Mesenchymal stem cell (in vitro differentiated cells and primary cell): ENCODE measurements at regions not wholly inside any gene's neighbourhood (a gene's known extent, or its start where the extent isn't known, plus 50 kb on each side); places are given as distances from the start of the nearest gene placed in this dataset.
"Not testable (repeated sequence)": the region's sequence is repeated elsewhere in the genome, so short reads cannot be mapped to it uniquely, and the experiment has no call there.

Experiments
- DNase-seq: peaks from one replicate; pipeline ENCODE4 v3.0.0-alpha.2; 2013
- H2AFZ ChIP-seq: one replicate; pipeline ENCODE4 v1.6.1; 2013; ENCODE audit warnings: low read depth, mild to moderate bottlenecking, control low read depth, inconsistent platforms, low read length, moderate library complexity
- H2AK5ac ChIP-seq: 2 replicates; pipeline ENCODE4 v1.6.1; 2013; ENCODE audit warnings: low read length, moderate library complexity, mild to moderate bottlenecking, inconsistent platforms; ENCODE audit not compliant: severe bottlenecking
- H2BK120ac ChIP-seq: one replicate; pipeline ENCODE4 v1.6.1; 2013; ENCODE audit warnings: low read depth, mild to moderate bottlenecking, inconsistent platforms, low read length, moderate library complexity
- H2BK12ac ChIP-seq, 2 experiments: one replicate each; pipeline ENCODE4 v1.6.1; 2013; ENCODE audit warnings: inconsistent platforms in 2 of 2, low read length in 2 of 2, mild to moderate bottlenecking in 2 of 2, moderate library complexity in 2 of 2, control low read depth in 1 of 2
- H2BK15ac ChIP-seq: one replicate; pipeline ENCODE4 v1.6.1; 2013; ENCODE audit warnings: mild to moderate bottlenecking, low read depth, inconsistent platforms; ENCODE audit not compliant: poor library complexity, severe bottlenecking
- H2BK5ac ChIP-seq: 2 replicates; pipeline ENCODE4 v1.6.1; 2013; ENCODE audit warnings: low read depth, mild to moderate bottlenecking, low read length, control low read depth, inconsistent platforms; ENCODE audit not compliant: poor library complexity, severe bottlenecking
- H3K14ac ChIP-seq, 2 experiments: one replicate each; pipeline ENCODE4 v1.6.1; 2013; ENCODE audit warnings: inconsistent platforms in 2 of 2, low read length in 2 of 2, control low read depth in 1 of 2, mild to moderate bottlenecking in 1 of 2, moderate library complexity in 1 of 2
- H3K18ac ChIP-seq, 2 experiments: one replicate each; pipeline ENCODE4 v1.6.1; 2013; ENCODE audit warnings: inconsistent platforms in 2 of 2, low read length in 2 of 2, control low read depth in 1 of 2, low read depth in 1 of 2, mild to moderate bottlenecking in 1 of 2
- H3K23ac ChIP-seq, 2 experiments: one replicate each; pipeline ENCODE4 v1.6.1; 2013; ENCODE audit warnings: inconsistent platforms in 2 of 2, low read length in 2 of 2, mild to moderate bottlenecking in 2 of 2, moderate library complexity in 2 of 2, control low read depth in 1 of 2
- H3K27ac ChIP-seq: 2 replicates; pipeline ENCODE4 v1.5.1; 2013; ENCODE audit warnings: mild to moderate bottlenecking, moderate library complexity, low read length, control low read depth, inconsistent platforms; ENCODE audit not compliant: poor library complexity, severe bottlenecking
- H3K27me3 ChIP-seq, 2 experiments: 2 replicates each; pipeline versions ENCODE4 v1.6.1 to v1.7.0; 2013; ENCODE audit warnings: low read length in 2 of 2, mild to moderate bottlenecking in 2 of 2, moderate library complexity in 2 of 2, control low read depth in 1 of 2, inconsistent platforms in 1 of 2; ENCODE audit not compliant: control insufficient read depth in 1 of 2, insufficient read depth in 1 of 2
- H3K36me3 ChIP-seq, 2 experiments: 2 replicates each; pipeline versions ENCODE4 v1.6.1 to v1.7.0; 2013; ENCODE audit warnings: low read length in 2 of 2, control low read depth in 1 of 2, inconsistent platforms in 1 of 2, low read depth in 1 of 2, mild to moderate bottlenecking in 1 of 2; ENCODE audit not compliant: insufficient read depth in 2 of 2, control insufficient read depth in 1 of 2
- H3K4ac ChIP-seq, 2 experiments: one replicate each; pipeline ENCODE4 v1.6.1; 2013; ENCODE audit warnings: inconsistent platforms in 2 of 2, low read length in 2 of 2, mild to moderate bottlenecking in 2 of 2, moderate library complexity in 2 of 2, control low read depth in 1 of 2, low read depth in 1 of 2
- H3K4me1 ChIP-seq: 2 replicates; pipeline ENCODE4 v1.6.1; 2013; ENCODE audit warnings: low read depth, low read length, control low read depth; ENCODE audit not compliant: control insufficient read depth, insufficient read depth
- H3K4me2 ChIP-seq: 2 replicates; pipeline ENCODE4 v1.6.1; 2013; ENCODE audit warnings: low read length, mild to moderate bottlenecking, inconsistent platforms; ENCODE audit not compliant: poor library complexity, severe bottlenecking
- H3K4me3 ChIP-seq, 2 experiments: 2 replicates each; pipeline versions ENCODE4 v1.5.1 to v1.7.0; 2013; ENCODE audit warnings: low read length in 2 of 2, mild to moderate bottlenecking in 2 of 2, control low read depth in 1 of 2, low read depth in 1 of 2; ENCODE audit not compliant: insufficient read depth in 1 of 2
- H3K79me1 ChIP-seq: replicated peaks from 2 replicates; pipeline ENCODE4 v1.6.1; 2013; ENCODE audit warnings: mild to moderate bottlenecking, control low read depth, low read length, inconsistent platforms; ENCODE audit not compliant: poor library complexity, severe bottlenecking
- H3K9ac ChIP-seq: 2 replicates; pipeline ENCODE4 v1.7.0; 2013; ENCODE audit warnings: mild to moderate bottlenecking, low read length, moderate library complexity
- H3K9me3 ChIP-seq: 2 replicates; pipeline ENCODE4 v1.7.0; 2013; ENCODE audit warnings: mild to moderate bottlenecking, low read length; ENCODE audit not compliant: control insufficient read depth
- H4K8ac ChIP-seq: one replicate; pipeline ENCODE4 v1.6.1; 2013; ENCODE audit warnings: inconsistent platforms, mild to moderate bottlenecking, low read length, moderate library complexity
- H4K91ac ChIP-seq: one replicate; pipeline ENCODE4 v1.6.1; 2013; ENCODE audit warnings: mild to moderate bottlenecking, low read length, inconsistent platforms
- WGBS: methylation state at CpG from one replicate; pipeline ENCODE4 v1.1.7; 2013; ENCODE audit warnings: mixed read lengths; 5-methylcytosine and 5-hydroxymethylcytosine counted together

- H2BK120ac ChIP-seq, result no peak overlapping the region
- H3K23ac ChIP-seq, result no peak overlapping the region
- H3K79me1 ChIP-seq, result no peaks in the 10 kb centered on the region
- H2AK5ac ChIP-seq, result peak overlapping the region; percentile 18
- peak overlapping the region; percentile 81 to 96 for H2BK12ac ChIP-seq
- 6% methylated on average over 6 of the region's 9 CpGs for WGBS
- peak overlapping the region in 1 of 2 experiments; percentile 86 for H3K4me3 ChIP-seq
- no peak overlapping the region for H3K4me2 ChIP-seq
- H3K27ac ChIP-seq, result peak overlapping the region; percentile 65
- no peaks in the 10 kb centered on the region for H3K27me3 ChIP-seq
- DNase-seq, result peak; percentile 96
- H3K18ac ChIP-seq, result peak overlapping the region; percentile 44 to 85
- peak overlapping the region in 1 of 2 experiments; percentile 51 for H3K14ac ChIP-seq
- no peaks in the 10 kb centered on the region for H3K9me3 ChIP-seq
- H4K91ac ChIP-seq, result peak overlapping the region; percentile 36
- H3K36me3 ChIP-seq, result no peaks in the 10 kb centered on the region
- H2AFZ ChIP-seq, result no peak overlapping the region
- peak overlapping the region; percentile 89 for H3K9ac ChIP-seq
- peak overlapping the region in 1 of 2 experiments; percentile 70 for H3K4ac ChIP-seq
- no peak overlapping the region for H2BK15ac ChIP-seq
- H2BK5ac ChIP-seq, result no peak overlapping the region
- peaks cover 14% of the 10 kb centered on the region for H3K4me1 ChIP-seq
- H4K8ac ChIP-seq, result peak overlapping the region; percentile 66
Measured at GRCh38 chr9:104993291-104993963, 65.5 kb upstream of the ABCA1 start.

- H3K14ac ChIP-seq, result no peak overlapping the region
- no peak overlapping the region for H2BK12ac ChIP-seq
- no peaks in the 10 kb centered on the region for H3K36me3 ChIP-seq
- H2BK5ac ChIP-seq, result no peak overlapping the region
- H3K4ac ChIP-seq, result peak overlapping the region in 1 of 2 experiments; percentile 37
- no peak overlapping the region for H3K27ac ChIP-seq
- WGBS, result no CpG with 5 or more reads among the region's 2 CpGs
- no peak overlapping the region for H3K4me2 ChIP-seq
- no peak overlapping the region for H4K8ac ChIP-seq
- H3K79me1 ChIP-seq, result no peaks in the 10 kb centered on the region
- peaks cover 5% of the 10 kb centered on the region for H3K4me1 ChIP-seq
- H3K23ac ChIP-seq, result no peak overlapping the region
- H3K9me3 ChIP-seq, result no peaks in the 10 kb centered on the region
- no peak overlapping the region for H2AFZ ChIP-seq
- DNase-seq, result no peak
- H3K27me3 ChIP-seq, result no peaks in the 10 kb centered on the region
- no peak overlapping the region for H4K91ac ChIP-seq
- H3K9ac ChIP-seq, result peak overlapping the region; percentile 23
- H2AK5ac ChIP-seq, result no peak overlapping the region
- H3K18ac ChIP-seq, result no peak overlapping the region
- H3K4me3 ChIP-seq, result no peak overlapping the region
- no peak overlapping the region for H2BK15ac ChIP-seq
- H2BK120ac ChIP-seq, result no peak overlapping the region
Measured at GRCh38 chr9:104997536-104997935, 69.6 kb upstream of the ABCA1 start.

- Histone ChIP-seq H3K9ac (no peak overlapping the region), H3K79me1 (no peaks in the 10 kb centered on the region), H3K4me2 (no peak overlapping the region), H3K36me3 (no peaks in the 10 kb centered on the region), H3K4me3 (no peak overlapping the region), H4K91ac (no peak overlapping the region), H2BK120ac (no peak overlapping the region), H3K18ac (no peak overlapping the region), H2BK5ac (no peak overlapping the region), H2AK5ac (no peak overlapping the region), H3K4me1 (no peaks in the 10 kb centered on the region), H4K8ac (no peak overlapping the region), H3K4ac (no peak overlapping the region), H3K9me3 (no peaks in the 10 kb centered on the region), H2BK12ac (no peak overlapping the region), H2AFZ (no peak overlapping the region), H3K27me3 (no peaks in the 10 kb centered on the region), H3K27ac (no peak overlapping the region), H2BK15ac (no peak overlapping the region), H3K14ac (no peak overlapping the region), H3K23ac (no peak overlapping the region)
- no peak for DNase-seq
Measured at GRCh38 chr9:104999136-104999535, 71.2 kb upstream of the ABCA1 start.

- H3K79me1 ChIP-seq, H3K18ac ChIP-seq, H2AK5ac ChIP-seq, H3K14ac ChIP-seq, H4K8ac ChIP-seq, H2BK12ac ChIP-seq, H3K4ac ChIP-seq, H3K27ac ChIP-seq, H3K36me3 ChIP-seq, H2BK5ac ChIP-seq, DNase-seq, H2BK15ac ChIP-seq, H4K91ac ChIP-seq, H3K4me1 ChIP-seq, H3K9ac ChIP-seq, H3K4me2 ChIP-seq, H2BK120ac ChIP-seq, H3K23ac ChIP-seq, H3K9me3 ChIP-seq, H3K27me3 ChIP-seq, H3K4me3 ChIP-seq, H2AFZ ChIP-seq: not testable (repeated sequence)
- 97% methylated on average over 10 of the region's 11 CpGs for WGBS
Measured at GRCh38 chr9:105000529-105000928, 72.6 kb upstream of the ABCA1 start.
